Right lobe of liver (tissue), 6 donors: ENCODE measurements at regions not wholly inside any gene's neighbourhood (a gene's known extent, or its start where the extent isn't known, plus 50 kb on each side); places are given as distances from the start of the nearest gene placed in this dataset.
"Not testable (repeated sequence)": the region's sequence is repeated elsewhere in the genome, so short reads cannot be mapped to it uniquely, and the experiment has no call there.

Experiments used
- ATAC-seq, 4 donors: fragments of 200-7000 bp; cut with Tn5 transposase; one replicate each; pipeline ENCODE4 v1.9.1; 2020; ENCODE audit warnings: mild to moderate bottlenecking in 4 of 4, moderate library complexity in 4 of 4
- DNase-seq, 3 donors: peaks; one replicate each; pipeline ENCODE4 v3.0.0-alpha.2; 2020
- H3K27ac ChIP-seq, 3 donors: fragments of 200-600 bp; one replicate each; pipeline ENCODE4 v1.8.0; 2022
- H3K27me3 ChIP-seq, 2 donors: fragments of 200-600 bp; one replicate each; pipeline ENCODE4 v1.8.0; 2022
- H3K36me3 ChIP-seq, 4 donors: fragments of 200-600 bp; sonication (generic) in 1 of 4; one replicate each; pipeline versions ENCODE4 v1.5.1 to v1.8.0; 2017 to 2022; ENCODE audit warnings: control low read depth in 1 of 4
- H3K4me1 ChIP-seq, 4 donors: fragments of 200-600 bp; sonication (generic) in 1 of 4; one replicate each; pipeline versions ENCODE4 v1.5.1 to v1.8.0; 2017 to 2022; ENCODE audit warnings: control low read depth in 1 of 4
- H3K4me3 ChIP-seq, 3 donors: fragments of 200-600 bp; one replicate each; pipeline ENCODE4 v1.8.0; 2022
- H3K9me3 ChIP-seq, 4 donors: fragments of 200-600 bp; sonication (generic) in 1 of 4; one replicate each; pipeline versions ENCODE4 v1.5.1 to v1.8.0; 2017 to 2022; ENCODE audit warnings: control low read depth in 1 of 4
- CTCF ChIP-seq, 4 donors: fragments of 200-600 bp in 3 of 4; fragments of 450-650 bp in 1 of 4; IDR thresholded peaks; one replicate each; pipeline versions ENCODE4 v1.5.1 to v1.8.0; 2016 to 2022; ENCODE audit warnings: antibody characterized with exemption in 4 of 4, mild to moderate bottlenecking in 2 of 4
- POLR2A ChIP-seq: fragments of 450-650 bp; IDR thresholded peaks from one replicate; pipeline ENCODE4 v1.6.1; 2017; ENCODE audit warnings: antibody characterized with exemption, mild to moderate bottlenecking
- WGBS: methylation state at CpG from one replicate; pipeline ENCODE4 v1.1.6; 2018; ENCODE audit warnings: low coverage, low lambda C conversion rate; ENCODE audit not compliant: insufficient coverage; ENCODE audit errors: missing lambda C conversion rate; 5-methylcytosine and 5-hydroxymethylcytosine counted together
- intact Hi-C, 2 donors: fragments of 100-400 bp; cut with DNase I; formaldehyde crosslinking; loops; one replicate each; pipeline versions ENCODE4 v1.11.2 to v1.14.1; 2022
- donor health status: DM: no; HTN: yes; CAD: no.
- donor health status: DM: no; HTN: no; CAD: no.
- donor health status: DM: no; HTN: no; CAD: no.
- donor health status: DM: no; HTN: yes; CAD: no.
- donor health status: DM: no; HTN: yes; CAD: no.

- ATAC-seq (no peak), DNase-seq (no peak)
- no peak for TF ChIP-seq CTCF (IDR thresholded peaks at IDR 0.05)
- TF ChIP-seq POLR2A = no peak
- Histone ChIP-seq H3K4me3 (no peak overlapping the region), H3K4me1 (no peaks in the 10 kb centered on the region), H3K27me3 (no peaks in the 10 kb centered on the region), H3K36me3 (no peaks in the 10 kb centered on the region), H3K27ac (no peak overlapping the region), H3K9me3 (no peaks in the 10 kb centered on the region)
- intact Hi-C loops = no loop called here
- WGBS = 40% methylated on average over 3 of the region's 3 CpGs
Observed at GRCh38 chr20:1747953-1748577, 90.5 kb upstream of the SIRPG start.

- intact Hi-C loops, ATAC-seq, H3K9me3 ChIP-seq, H3K27ac ChIP-seq, H3K36me3 ChIP-seq, H3K4me1 ChIP-seq, H3K4me3 ChIP-seq, DNase-seq, H3K27me3 ChIP-seq: not testable (repeated sequence)
- 54% methylated on average over 3 of the region's 4 CpGs for WGBS
Observed at GRCh38 chr20:1742049-1742434, 84.5 kb upstream of the SIRPG start.

GRCh38 chr20:1741309-1742048 lies 83.9 kb upstream of the SIRPG start:
- 59% methylated on average over 6 of the region's 6 CpGs for WGBS
- no peak for DNase-seq
- no peaks in the 10 kb centered on the region for H3K4me1 ChIP-seq
- H3K4me3 ChIP-seq = no peak overlapping the region
- TF ChIP-seq POLR2A (no peak), CTCF (IDR thresholded peaks at IDR 0.05) (no peak)
- H3K27me3 ChIP-seq = no peaks in the 10 kb centered on the region
- H3K36me3 ChIP-seq = no peaks in the 10 kb centered on the region
- H3K9me3 ChIP-seq = no peaks in the 10 kb centered on the region
- ATAC-seq = no peak
- H3K27ac ChIP-seq = no peak overlapping the region
- intact Hi-C loops = no loop called here

GRCh38 chr20:1737134-1737533 lies 79.6 kb upstream of the SIRPG start:
- TF ChIP-seq CTCF (IDR thresholded peaks at IDR 0.05) (no peak), POLR2A (no peak)
- no peaks in the 10 kb centered on the region for H3K36me3 ChIP-seq
- DNase-seq (no peak), ATAC-seq (no peak)
- H3K9me3 ChIP-seq = no peaks in the 10 kb centered on the region
- no peak overlapping the region for H3K27ac ChIP-seq
- no peaks in the 10 kb centered on the region for H3K4me1 ChIP-seq
- H3K4me3 ChIP-seq = no peak overlapping the region
- 29% methylated on average over 1 of the region's 1 CpG for WGBS
- intact Hi-C loops = no loop called here
- H3K27me3 ChIP-seq = no peaks in the 10 kb centered on the region

GRCh38 chr20:1735417-1736089 lies 78.0 kb upstream of the SIRPG start:
- ATAC-seq (peak in 1 of 4 donors; percentile 44), DNase-seq (peak in 1 of 3 donors; percentile 19)
- no peaks in the 10 kb centered on the region for H3K36me3 ChIP-seq
- H3K9me3 ChIP-seq = no peaks in the 10 kb centered on the region
- intact Hi-C loops = no loop called here
- no peaks in the 10 kb centered on the region for H3K27me3 ChIP-seq
- H3K4me3 ChIP-seq = no peak overlapping the region
- no peak overlapping the region for H3K27ac ChIP-seq
- TF ChIP-seq CTCF (IDR thresholded peaks at IDR 0.05) (no peak), POLR2A (no peak)
- WGBS = 56% methylated on average over 2 of the region's 35 CpGs
- no peaks in the 10 kb centered on the region for H3K4me1 ChIP-seq
